IPS-NIHi11 (cell line): ENCODE measurements at regions not wholly inside any gene's neighbourhood (a gene's known extent, or its start where the extent isn't known, plus 50 kb on each side); places are given as distances from the start of the nearest gene placed in this dataset.
"Not testable (repeated sequence)": the region's sequence is repeated elsewhere in the genome, so short reads cannot be mapped to it uniquely, and the experiment has no call there.

Experiments
- DNase-seq: peaks from one replicate; pipeline ENCODE4 v3.0.0; 2012; ENCODE audit warnings: mixed read lengths, low spot score

DNA sequence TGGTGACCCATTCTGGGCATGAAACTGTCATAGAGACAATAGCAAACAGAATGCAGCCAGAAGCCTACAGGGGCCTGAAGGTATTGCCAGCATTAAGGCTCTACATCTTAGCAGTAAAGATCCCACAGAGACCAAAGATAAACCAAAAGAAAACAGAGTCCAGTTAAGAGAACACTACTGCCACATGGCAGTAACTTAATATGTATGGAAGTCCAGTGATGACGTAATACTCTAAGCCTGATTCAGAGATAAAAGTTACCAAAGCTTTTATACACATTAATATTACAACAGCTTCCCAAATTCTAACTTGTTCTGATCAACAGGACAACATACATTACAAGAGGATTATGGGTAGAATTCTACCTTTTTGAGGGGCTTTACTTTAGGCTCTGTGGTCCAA, 371.5 kb downstream of the PRELID2 start:
- no peak for DNase-seq

DNA sequence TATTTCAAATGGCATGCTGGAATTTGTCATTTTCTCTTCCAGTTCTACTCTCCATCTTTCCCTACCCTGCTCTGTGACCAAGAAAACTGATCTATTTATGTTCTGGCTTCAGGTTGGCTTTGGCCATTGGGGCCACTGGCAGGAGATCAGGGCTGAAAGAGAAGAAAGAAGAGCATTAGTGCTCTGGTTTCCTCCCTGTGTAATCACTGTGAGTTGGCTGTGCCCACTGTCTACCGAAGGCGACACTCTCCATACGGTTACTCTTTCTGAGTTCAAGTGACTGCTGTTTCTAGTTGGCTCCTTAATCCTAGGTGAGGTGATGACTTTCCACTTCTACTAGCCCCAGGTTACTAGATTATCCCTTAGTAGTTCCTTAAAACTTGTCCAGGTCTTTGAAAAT, 372.6 kb downstream of the PRELID2 start:
- no peak for DNase-seq

DNA sequence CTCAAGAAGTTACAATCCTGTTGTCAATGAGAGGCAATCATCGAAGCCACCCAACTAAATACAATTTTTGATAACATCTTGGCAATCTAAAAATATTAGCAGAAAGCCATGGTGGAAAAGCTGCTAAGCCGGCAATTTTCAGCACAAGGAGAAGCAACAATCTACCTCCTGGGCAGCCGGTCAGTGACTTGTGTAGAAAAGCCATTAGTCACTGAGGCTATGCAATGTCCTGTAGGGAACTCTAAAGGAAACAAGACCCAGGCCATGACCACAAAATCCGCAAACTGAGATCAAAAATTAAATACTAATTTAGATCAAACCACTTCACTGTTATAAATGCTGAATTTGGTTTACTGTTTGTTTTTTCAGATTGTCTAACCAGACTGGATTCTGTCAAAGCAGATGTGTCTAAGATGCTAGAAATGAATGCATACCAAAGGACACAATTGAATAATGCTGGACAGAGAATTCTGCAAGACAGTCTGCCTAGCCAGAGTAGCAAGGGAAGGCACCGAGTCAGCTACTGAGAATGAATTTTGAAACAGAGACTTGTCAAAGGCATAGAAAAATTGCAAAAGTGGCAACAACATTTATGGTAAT, 384.8 kb downstream of the PRELID2 start:
- DNase-seq = no peak

DNA sequence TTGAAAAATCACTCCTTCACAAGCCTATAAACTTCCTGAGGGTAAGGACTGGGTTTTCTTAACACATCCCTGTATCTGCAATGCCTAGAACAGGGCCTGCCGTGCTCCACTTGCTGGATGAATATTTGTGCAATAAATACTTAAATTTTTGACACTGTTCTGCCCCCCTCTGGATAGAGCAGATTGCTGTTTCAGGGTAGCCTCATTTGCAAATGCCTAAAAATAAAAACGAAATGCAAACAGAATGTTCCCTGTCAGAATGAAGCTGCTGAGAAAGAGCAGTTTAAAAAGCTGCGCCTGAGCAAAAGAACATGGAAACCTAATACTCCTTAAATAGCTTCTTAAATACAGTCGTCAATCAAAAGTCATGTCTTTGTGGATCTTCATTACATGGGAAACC, 385.3 kb downstream of the PRELID2 start:
- no peak for DNase-seq

DNA sequence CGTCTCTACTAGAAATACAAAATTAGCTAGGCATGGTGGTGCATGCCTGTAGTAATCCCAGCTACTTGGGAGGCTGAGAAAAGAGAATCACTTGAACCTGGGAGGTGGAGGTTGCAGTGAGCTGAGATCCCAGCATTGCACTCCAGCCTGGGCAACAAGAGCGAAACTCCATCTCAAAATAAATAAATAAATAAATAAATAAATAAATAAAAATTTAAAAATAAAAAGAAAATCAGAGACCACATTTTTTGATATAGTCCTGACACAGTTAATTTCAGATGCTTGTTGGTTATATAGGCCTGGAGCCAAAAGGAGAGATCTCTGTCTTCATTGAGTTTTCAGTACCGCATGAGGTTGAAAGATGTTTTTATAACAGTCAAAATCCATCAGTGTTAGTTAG, 388.3 kb downstream of the PRELID2 start:
- DNase-seq = not testable (repeated sequence)

DNA sequence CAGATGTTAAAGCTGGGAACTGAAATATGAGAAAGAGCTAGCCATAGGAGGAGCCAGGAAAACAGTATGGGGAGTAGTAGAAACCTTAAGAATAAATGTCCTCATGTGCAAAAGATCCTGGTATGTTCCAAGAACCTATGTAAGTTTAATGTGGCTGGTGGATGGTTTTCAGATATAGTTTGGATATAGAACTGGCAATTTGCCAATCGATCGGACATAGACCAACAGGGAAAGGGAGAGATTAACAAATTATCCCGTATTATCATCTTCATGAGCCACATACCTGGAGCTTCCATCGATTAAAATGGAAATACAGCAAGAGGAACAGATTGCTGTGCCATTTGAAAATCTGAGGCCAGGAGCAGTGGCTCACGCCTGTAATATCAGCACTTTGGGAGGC, 388.7 kb downstream of the PRELID2 start:
- no peak for DNase-seq

DNA sequence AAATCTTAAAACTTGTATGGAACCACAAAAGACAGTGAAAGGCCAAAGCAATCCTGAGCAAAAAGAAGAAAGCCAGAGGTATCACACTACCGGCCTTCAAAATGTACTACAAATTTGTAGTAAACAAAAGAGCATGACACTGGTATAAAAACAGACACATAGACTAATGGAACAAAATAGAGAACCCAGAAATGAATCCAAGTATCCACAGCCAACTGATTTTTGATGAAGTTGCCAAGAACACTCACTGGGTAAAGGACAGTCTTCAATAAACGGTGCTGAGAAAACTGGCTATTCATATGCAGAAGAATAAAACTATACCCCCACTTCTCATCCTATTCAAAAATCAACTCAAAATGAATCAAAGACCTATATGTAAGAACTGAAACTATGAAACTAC, 390.1 kb downstream of the PRELID2 start:
- DNase-seq = no peak

DNA sequence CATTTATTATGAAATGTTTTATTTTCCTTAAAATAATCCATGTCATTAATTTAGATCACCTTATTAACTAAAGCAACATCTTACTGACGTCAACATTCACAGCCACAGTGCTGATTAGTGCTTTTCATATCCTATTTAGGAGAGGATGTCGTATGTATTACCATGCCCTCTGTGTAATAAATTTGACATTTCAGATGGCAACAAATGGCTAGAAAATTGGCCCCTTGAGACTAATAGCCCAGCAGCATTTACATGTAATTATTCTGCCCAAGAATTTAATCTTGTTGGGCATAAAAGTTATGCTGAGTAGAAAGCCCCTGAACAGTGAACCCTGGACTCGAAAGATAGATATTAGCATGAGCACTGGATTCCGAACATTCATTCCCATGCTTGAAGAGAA, 391.2 kb downstream of the PRELID2 start:
- no peak for DNase-seq

DNA sequence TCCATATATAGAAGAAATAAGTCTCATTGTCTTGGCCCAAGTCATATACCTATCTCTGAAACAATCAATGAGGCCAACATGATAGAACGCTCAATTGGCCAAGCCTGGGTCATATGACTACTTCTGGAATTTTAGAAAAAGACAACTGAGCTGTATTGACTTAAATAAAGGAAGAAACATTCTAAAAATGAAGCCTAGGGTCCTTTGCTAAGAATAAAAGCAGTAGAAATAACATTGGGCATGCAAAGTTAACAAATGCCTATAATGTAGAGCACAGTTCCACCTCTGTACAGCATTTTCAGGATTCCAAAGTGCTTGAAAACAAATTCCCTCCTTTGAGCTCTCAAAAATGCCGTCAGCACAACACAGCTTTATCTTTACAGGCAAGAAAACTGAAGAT, 391.8 kb downstream of the PRELID2 start:
- no peak for DNase-seq

DNA sequence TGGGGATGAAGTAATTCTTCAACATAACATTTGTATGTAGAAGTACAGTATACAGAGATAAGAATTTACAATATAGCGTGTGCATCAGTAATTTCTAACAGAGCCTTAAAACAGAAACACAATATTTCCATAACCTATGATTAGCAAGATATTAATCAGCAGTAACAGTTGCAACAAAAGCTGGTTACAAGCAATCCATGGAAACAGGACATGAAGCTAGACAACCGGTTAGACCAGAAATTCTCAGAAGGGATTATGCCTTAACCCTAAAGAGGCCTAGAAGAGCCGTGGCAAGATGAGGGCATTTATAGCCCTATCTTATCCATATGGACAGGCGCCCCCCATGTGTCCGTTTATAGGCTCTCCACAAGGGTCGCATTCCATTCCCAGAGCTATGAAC, 392.5 kb downstream of the PRELID2 start:
- DNase-seq = not testable (repeated sequence)

DNA sequence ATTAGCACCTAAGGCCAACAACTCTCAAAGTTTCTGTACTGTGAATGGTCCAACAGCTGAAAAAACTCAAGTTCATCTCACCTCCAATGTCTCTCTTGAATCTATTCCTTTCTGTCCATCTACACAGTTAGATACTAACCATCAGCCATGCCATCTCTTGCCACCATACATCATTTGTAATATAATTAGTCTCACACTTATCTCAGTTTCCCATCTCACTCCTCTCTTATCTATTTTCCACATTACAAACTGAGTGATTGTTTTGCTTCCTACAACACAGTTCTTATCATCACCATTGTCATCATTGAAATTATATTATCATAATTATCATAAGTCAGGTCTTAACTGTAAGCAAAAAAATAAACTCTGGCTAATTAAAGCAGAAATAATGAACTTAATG, 393.9 kb downstream of the PRELID2 start:
- DNase-seq = no peak

DNA sequence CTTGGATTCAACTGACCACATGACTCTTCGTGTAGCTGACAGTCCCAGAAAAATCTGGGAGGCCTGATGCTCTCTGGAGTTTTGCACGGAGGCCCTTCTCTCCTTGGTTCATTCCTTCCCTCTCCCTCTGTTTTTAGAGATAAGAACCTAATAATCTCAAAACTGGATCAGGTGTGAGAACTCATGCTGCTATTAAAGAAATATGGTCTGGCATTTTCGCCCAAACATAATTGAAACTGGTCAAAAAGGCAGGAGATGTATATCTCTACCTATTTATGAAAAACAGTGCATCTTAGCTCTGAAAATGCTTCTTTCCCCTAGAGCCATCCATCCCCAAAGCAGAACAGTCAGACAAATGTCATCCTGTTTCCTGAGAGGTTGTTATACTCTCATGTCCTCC, 397.5 kb downstream of the PRELID2 start:
- DNase-seq = no peak

DNA sequence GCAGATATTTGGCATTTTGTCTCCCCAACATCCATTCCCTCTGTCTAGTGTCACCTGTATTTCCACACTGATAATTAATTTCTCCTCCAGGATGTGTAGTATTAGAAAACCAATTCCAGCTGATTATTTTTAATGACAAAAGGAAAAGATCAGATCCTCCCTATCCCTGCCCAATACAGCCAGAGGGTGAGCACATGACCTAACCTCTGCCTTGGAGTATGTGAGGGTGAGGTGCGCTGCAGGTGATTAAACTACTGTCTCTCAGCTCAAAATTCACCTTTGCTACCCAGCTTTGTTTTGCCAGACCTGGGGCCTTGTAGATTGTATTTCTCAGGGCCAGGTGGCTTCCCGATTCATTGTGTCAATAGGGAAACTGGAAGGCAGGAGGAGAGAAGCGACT, 402.1 kb downstream of the PRELID2 start:
- DNase-seq = no peak

DNA sequence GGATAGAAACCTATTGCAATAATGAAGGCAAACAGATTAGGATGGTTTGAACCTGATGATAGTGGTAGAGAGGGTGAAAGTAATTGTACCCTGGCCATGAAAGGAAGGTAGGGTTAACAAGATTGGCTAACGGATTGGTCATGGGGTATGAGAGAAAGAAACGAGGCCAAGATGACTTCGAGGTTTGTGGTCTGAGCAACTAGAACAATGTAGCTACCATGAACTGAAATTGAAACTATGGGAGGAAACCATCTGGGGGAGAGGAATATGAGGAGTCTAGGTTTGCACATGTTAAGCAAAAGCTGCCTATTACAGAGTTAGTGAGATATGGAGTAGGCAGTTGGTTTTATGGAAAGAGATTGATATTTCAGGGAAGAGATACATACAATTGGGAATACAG, 406.0 kb downstream of the PRELID2 start:
- DNase-seq = no peak

DNA sequence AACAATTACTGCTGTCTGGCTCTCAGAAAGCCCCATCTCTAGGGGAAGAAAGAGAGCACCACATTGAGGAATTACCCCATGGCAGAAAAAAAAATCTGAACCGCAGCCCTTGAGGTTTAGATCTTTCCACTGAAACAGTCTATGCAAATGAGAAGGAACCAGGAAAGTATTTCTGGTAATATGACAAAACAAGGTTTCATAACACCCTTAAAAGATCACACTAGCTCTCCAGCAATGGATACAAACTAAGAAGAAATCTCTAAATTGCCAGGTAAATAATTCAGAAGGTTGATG, 427.1 kb downstream of the PRELID2 start:
- DNase-seq = no peak

DNA sequence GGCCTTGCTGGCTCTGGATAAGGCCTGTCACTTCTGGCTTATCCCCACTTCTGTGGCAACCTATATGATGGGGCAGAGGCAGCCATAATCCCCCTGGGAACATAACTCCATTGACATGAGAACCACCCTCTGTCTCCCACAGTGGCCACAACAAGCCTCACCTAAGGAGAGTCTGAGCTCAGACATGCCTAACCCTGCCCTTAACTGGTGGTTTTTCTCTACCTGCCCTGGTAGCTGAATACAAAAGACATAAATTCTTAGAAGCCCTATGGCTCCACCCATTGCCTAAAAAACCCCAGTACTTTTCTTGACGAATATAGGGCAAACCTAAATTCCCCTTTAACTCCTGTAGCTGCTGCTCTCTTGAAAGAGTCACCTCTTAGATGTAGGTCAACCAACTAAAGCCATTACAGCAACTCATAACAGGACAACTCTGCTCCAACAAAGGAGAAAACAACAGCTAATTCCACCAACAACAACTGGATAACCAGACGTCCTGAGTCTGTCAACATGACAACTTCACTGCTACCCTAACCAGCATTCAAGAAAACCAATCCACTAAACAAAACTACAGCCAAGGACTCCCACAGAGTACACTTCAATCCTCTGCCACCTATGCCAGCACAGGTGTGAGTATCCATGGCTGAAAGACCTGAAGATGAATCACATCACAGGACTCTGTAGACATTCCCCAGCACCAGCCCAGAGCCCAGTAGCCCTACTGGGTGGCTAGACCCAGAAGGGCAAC, 427.7 kb downstream of the PRELID2 start:
- DNase-seq = no peak

DNA sequence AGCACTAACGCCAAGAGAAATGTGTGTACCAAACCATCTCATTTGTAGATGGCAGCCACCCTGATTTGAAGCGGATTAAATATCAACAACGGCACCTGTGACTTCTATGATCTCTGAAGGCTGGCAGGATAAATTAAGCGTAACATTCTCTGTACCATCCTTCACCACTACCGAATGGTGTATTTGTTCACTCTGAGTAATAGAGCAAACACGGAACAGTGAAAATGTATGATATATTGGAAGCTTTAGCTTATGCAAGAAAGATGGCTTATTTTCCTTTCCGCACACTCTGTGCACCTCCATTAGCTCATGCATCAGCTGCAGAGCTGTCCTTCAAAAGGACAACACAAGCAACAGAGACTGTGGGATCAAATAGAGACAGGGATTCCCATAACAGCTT, 431.1 kb downstream of the PRELID2 start:
- no peak for DNase-seq

DNA sequence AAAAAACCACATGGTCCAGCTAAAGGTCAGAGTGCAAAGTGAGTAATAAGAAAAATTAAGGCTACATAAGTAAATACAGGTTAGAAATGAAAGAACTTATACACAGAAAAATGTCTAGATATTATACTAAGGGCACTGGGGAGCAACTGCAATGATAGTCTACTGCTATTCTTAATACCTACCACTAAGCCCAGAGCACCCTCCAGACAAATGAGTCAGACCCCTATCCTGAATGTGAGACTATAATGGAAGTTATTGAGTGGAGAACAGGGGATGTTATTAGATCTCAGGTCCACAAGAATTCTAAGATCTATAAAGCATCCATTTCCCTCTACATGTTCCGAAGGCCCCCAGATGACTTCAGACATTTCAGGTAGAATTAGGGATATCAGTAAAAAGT, 438.3 kb downstream of the PRELID2 start:
- no peak for DNase-seq

DNA sequence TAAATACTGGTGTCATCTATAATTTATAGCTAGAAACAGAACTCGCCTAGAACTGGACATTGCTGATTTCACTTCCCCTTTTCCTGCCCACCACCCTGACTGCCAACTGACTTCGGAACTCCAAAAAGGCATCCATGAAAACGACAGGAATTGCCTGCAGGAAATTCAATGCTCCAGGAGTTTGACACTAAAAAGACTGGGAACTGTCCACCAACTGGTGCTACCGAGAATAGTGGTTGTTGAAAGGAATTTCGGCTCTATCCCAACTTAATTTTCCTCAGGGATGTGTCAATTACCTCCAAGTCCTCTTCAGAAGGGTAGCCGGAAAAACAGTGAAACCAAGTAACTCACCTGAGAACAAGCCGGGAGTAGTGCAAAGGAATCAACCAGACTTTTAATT, 440.0 kb downstream of the PRELID2 start:
- DNase-seq = not testable (repeated sequence)

DNA sequence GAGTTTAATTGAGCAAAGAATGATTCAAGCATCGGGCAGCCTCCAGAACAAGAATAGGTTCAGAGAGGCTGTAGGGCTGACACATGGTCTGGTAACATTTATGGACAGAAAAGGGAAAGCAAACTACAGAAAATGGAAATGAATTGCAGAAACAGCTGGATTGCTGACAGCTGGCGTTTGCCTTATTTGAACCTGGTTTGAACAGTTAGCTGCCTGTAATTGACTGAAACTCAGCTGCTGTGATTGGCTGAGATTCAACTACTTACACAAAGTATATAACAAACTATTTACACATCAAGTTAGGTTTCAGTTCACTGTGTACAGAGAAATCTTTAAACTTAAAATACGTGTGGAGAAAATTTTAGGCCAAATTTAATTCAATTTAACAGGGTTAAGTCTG, 441.7 kb downstream of the PRELID2 start:
- no peak for DNase-seq

DNA sequence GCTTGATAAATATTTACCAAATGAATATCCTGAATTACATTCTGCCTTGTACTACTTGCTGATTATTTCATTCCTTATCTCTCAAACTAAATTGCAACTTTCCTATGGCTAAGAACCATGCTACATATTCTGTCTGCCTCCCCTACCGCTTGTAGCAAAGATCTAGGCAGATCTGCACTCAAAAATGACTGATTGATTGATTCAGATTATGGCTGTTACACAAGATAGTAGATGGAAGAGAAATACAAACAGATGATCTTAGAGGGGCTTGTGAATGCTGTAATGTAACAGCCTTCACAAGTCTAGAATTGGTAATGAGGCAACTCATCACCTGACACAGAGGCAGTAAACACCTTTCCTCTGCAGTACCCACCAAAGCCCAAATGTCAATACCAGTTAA, 446.1 kb downstream of the PRELID2 start:
- no peak for DNase-seq

DNA sequence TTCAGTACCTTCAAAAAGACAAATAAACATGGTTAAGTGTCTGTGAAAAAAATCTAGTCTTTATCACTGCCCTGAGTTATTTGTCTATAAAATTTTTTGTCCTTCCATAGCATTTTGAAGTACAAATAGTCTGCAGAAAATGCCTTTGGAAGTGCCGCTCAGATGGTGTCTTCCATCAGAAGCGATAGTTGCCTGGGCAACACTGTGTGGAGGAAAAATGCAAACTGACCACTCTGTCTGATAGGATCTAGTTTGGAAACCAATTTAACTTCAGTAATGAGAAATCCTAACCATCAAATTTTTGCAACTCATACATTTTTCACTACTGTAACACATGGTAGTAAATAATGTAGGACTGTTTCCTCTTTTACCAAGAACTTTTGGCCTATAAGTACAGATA, 449.9 kb downstream of the PRELID2 start:
- DNase-seq = no peak

DNA sequence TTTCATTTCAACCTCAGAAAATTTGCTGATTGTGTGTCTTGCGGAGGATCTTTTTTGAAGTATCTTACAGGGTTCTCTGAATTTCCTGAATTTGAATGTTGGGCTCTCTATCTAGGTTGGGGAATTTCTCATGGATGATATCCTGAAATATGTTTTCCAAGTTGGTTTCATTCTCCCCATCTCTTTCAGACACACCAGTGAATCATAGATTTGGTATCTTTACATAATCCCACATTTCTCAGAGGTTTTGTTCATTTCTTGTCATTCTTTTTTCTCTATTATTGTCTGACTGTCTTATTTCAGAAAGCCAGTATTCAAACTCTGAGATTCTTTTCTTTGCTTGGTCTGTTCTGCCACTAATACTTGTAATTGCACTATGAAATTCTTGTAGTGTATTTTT, 456.9 kb downstream of the PRELID2 start:
- DNase-seq = no peak

DNA sequence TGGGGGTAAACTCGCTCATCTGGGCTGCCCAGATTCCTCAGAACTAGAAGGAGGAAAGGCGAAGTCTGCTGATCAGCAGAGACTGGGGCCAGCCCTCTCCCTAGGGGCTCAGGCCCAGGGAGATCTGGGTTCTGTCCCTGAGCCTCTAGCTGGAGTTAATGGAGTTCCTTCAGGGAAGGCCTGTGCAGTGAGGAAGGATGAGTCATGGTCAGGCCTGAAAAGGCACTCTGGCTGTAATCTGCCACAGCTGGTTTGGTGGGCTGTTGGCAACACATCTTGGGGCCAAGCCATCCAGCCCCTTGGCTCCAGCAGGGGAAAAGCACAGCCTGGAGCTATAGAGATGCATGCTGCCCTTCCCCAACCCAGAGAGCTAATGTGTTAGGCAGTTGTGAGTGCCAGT, 459.6 kb downstream of the PRELID2 start:
- DNase-seq = no peak
